PC-3 (cell line): ENCODE measurements at regions not wholly inside any gene's neighbourhood (a gene's known extent, or its start where the extent isn't known, plus 50 kb on each side); places are given as distances from the start of the nearest gene placed in this dataset.
"Not testable (repeated sequence)": the region's sequence is repeated elsewhere in the genome, so short reads cannot be mapped to it uniquely, and the experiment has no call there.

Source experiments
- ATAC-seq: fragments of 200-7000 bp; cut with Tn5 transposase; 2 replicates; pipeline ENCODE4 v1.9.1; 2020; ENCODE audit warnings: mild to moderate bottlenecking, moderate library complexity
- BruUV-seq: library from RNA; stranded (reverse); fragments of 400-500 nt; replicated peaks from 2 replicates; lab custom pipeline; 2021; lab: Mats Ljungman, UMichigan
- CTCF ChIA-PET: fragments of 300-600 bp; sonication (Branson Sonifier 250); formaldehyde crosslinking; loops from one replicate; lab custom pipeline; 2022; ENCODE audit warnings: antibody characterized with exemption; lab: Charles Lee
- POLR2A ChIA-PET: fragments of 300-600 bp; sonication (Branson Sonifier 250); formaldehyde crosslinking; loops from one replicate; lab custom pipeline; 2022; ENCODE audit warnings: antibody characterized with exemption; ENCODE audit not compliant: unreplicated experiment; lab: Charles Lee
- DNase-seq: peaks from one replicate; pipeline ENCODE4 v3.0.0-alpha.2; 2015
- H2AFZ ChIP-seq: fragments of 300-600 bp; sonication (generic); 2 replicates; pipeline ENCODE4 v1.6.0; 2016; ENCODE audit warnings: antibody characterized with exemption, low read length
- H3F3A ChIP-seq: fragments of 300-600 bp; sonication (generic); one replicate; pipeline ENCODE4 v1.6.0; 2017; ENCODE audit warnings: antibody characterized with exemption, low read length, control low read depth, mild to moderate bottlenecking; ENCODE audit not compliant: unreplicated experiment
- H3K27ac ChIP-seq: fragments of 300-600 bp; sonication (generic); 2 replicates; pipeline ENCODE4 v1.5.1; 2016; ENCODE audit warnings: mild to moderate bottlenecking, low read length
- H3K27me3 ChIP-seq: fragments of 300-600 bp; sonication (generic); 2 replicates; pipeline ENCODE4 v1.6.1; 2016; ENCODE audit warnings: low read length, mixed read lengths
- H3K36me3 ChIP-seq: fragments of 300-600 bp; sonication (generic); 2 replicates; pipeline ENCODE4 v1.6.1; 2016; ENCODE audit warnings: low read depth, mixed run types, low read length, mixed read lengths
- H3K4me1 ChIP-seq: fragments of 300-600 bp; sonication (generic); 2 replicates; pipeline ENCODE4 v1.5.1; 2016; ENCODE audit warnings: low read length; ENCODE audit not compliant: insufficient read depth
- H3K4me2 ChIP-seq: fragments of 300-600 bp; sonication (generic); 2 replicates; pipeline ENCODE4 v1.6.0; 2016; ENCODE audit warnings: low read length
- H3K4me3 ChIP-seq: fragments of 300-600 bp; sonication (generic); 2 replicates; pipeline ENCODE4 v1.5.1; 2016; ENCODE audit warnings: mild to moderate bottlenecking, low read length, mixed read lengths
- H3K79me2 ChIP-seq: fragments of 300-600 bp; sonication (generic); 2 replicates; pipeline ENCODE4 v1.6.1; 2017; ENCODE audit warnings: low read length, mixed read lengths
- H3K9ac ChIP-seq: fragments of 300-600 bp; sonication (generic); 2 replicates; pipeline ENCODE4 v1.6.0; 2016; ENCODE audit warnings: mild to moderate bottlenecking, low read length
- H3K9me2 ChIP-seq: fragments of 300-600 bp; sonication (generic); replicated peaks from 2 replicates; pipeline ENCODE4 v1.6.1; 2016; ENCODE audit warnings: mixed run types, low read length, mixed read lengths
- H3K9me3 ChIP-seq: fragments of 300-600 bp; sonication (generic); 2 replicates; pipeline ENCODE4 v1.6.1; 2016; ENCODE audit warnings: low read length, mixed read lengths
- H4K20me1 ChIP-seq: fragments of 300-600 bp; sonication (generic); 2 replicates; pipeline ENCODE4 v1.6.1; 2016; ENCODE audit warnings: low read length, mixed read lengths
- CTCF ChIP-seq: fragments of 300-600 bp; sonication (generic); conservative IDR thresholded peaks from 2 replicates; pipeline ENCODE4 v1.5.1; 2017; ENCODE audit warnings: antibody characterized with exemption, low read depth, mild to moderate bottlenecking, low read length
- EZH2 ChIP-seq: fragments of 300-600 bp; sonication (generic); IDR thresholded peaks from one replicate; pipeline ENCODE4 v1.6.1; 2017; ENCODE audit warnings: antibody characterized with exemption, mild to moderate bottlenecking, low read length; ENCODE audit not compliant: unreplicated experiment
- EZH2phosphoT487 ChIP-seq: fragments of 300-600 bp; sonication (generic); IDR thresholded peaks from 2 replicates; pipeline ENCODE4 v1.6.1; 2018; ENCODE audit warnings: mild to moderate bottlenecking, antibody characterized with exemption, low read length, borderline replicate concordance
- intact Hi-C: fragments of 100-400 bp; cut with micrococcal nuclease; formaldehyde crosslinking; loops from 2 replicates; pipeline ENCODE4 v1.9.0; 2023

- POLR2A ChIA-PET, result no interaction called here
- intact Hi-C loops, result no loop called here
- DNase-seq, result no peak
Observed at GRCh38 chr21:9774347-9774746, 747.0 kb upstream of the TPTE start.

GRCh38 chr21:9774901-9775593 lies 746.3 kb upstream of the TPTE start:
- H4K20me1 ChIP-seq, H2AFZ ChIP-seq, CTCF ChIA-PET, DNase-seq, H3K36me3 ChIP-seq, H3K9ac ChIP-seq, H3K79me2 ChIP-seq, H3K4me2 ChIP-seq, ATAC-seq, H3K27ac ChIP-seq, H3K4me1 ChIP-seq, H3K4me3 ChIP-seq, H3K9me2 ChIP-seq, POLR2A ChIA-PET, intact Hi-C loops, H3F3A ChIP-seq, H3K27me3 ChIP-seq, BruUV-seq: not testable (repeated sequence)
- peaks cover 54% of the 10 kb centered on the region for H3K9me3 ChIP-seq

More at GRCh38 chr21:9774347-9774746, 747.0 kb upstream of the TPTE start:
- Histone ChIP-seq H3F3A (no peaks in the 10 kb centered on the region), H3K79me2 (no peaks in the 10 kb centered on the region), H3K4me1 (no peaks in the 10 kb centered on the region), H3K9me2 (no peaks in the 10 kb centered on the region), H3K4me2 (no peak overlapping the region), H4K20me1 (no peaks in the 10 kb centered on the region), H3K9me3 (peaks cover 52% of the 10 kb centered on the region), H3K27me3 (no peaks in the 10 kb centered on the region), H3K27ac (no peak overlapping the region), H3K9ac (no peak overlapping the region), H3K36me3 (no peaks in the 10 kb centered on the region), H3K4me3 (no peak overlapping the region), H2AFZ (no peak overlapping the region)
- ATAC-seq, result no peak
- no TSS peak for BruUV-seq
- TF ChIP-seq CTCF, result no peak
- TF ChIP-seq EZH2phosphoT487, result no peak
- no peak for TF ChIP-seq EZH2
- CTCF ChIA-PET, result no interaction called here

GRCh38 chr21:9775877-9776276 lies 745.5 kb upstream of the TPTE start:
- H3K27ac ChIP-seq, intact Hi-C loops: not testable (repeated sequence)

GRCh38 chr21:9776286-9777020 lies 744.9 kb upstream of the TPTE start:
- H3K9ac ChIP-seq, BruUV-seq, H3K27ac ChIP-seq, H3F3A ChIP-seq, DNase-seq, CTCF ChIA-PET, H4K20me1 ChIP-seq, H3K27me3 ChIP-seq, H3K4me3 ChIP-seq, H3K36me3 ChIP-seq, ATAC-seq, intact Hi-C loops, H3K9me2 ChIP-seq, H3K4me2 ChIP-seq, POLR2A ChIA-PET, H3K79me2 ChIP-seq, H2AFZ ChIP-seq, H3K4me1 ChIP-seq: not testable (repeated sequence)
- H3K9me3 ChIP-seq, result peaks cover 60% of the 10 kb centered on the region

More at GRCh38 chr21:9775877-9776276, 745.5 kb upstream of the TPTE start:
- H3K4me1 ChIP-seq, ATAC-seq, POLR2A ChIA-PET, H3K9ac ChIP-seq, DNase-seq, H2AFZ ChIP-seq, H3K79me2 ChIP-seq, BruUV-seq, H4K20me1 ChIP-seq, H3K9me2 ChIP-seq, H3K4me2 ChIP-seq, CTCF ChIA-PET, H3K4me3 ChIP-seq, H3F3A ChIP-seq, H3K27me3 ChIP-seq, H3K36me3 ChIP-seq: not testable (repeated sequence)
- H3K9me3 ChIP-seq, result peaks cover 60% of the 10 kb centered on the region

GRCh38 chr21:9778541-9778940 lies 742.8 kb upstream of the TPTE start:
- BruUV-seq, H4K20me1 ChIP-seq, DNase-seq, intact Hi-C loops, H3K9me2 ChIP-seq, H3K4me2 ChIP-seq, H3K27ac ChIP-seq, H3K4me3 ChIP-seq, H3K36me3 ChIP-seq, H3K79me2 ChIP-seq, ATAC-seq, POLR2A ChIA-PET, H3K9ac ChIP-seq, H3K4me1 ChIP-seq, CTCF ChIA-PET, H3K27me3 ChIP-seq, H2AFZ ChIP-seq, H3F3A ChIP-seq: not testable (repeated sequence)
- peaks cover 58% of the 10 kb centered on the region for H3K9me3 ChIP-seq
